Adrenal gland (tissue), 9 donors: ENCODE measurements at regions not wholly inside any gene's neighbourhood (a gene's known extent, or its start where the extent isn't known, plus 50 kb on each side); places are given as distances from the start of the nearest gene placed in this dataset.

Experiments used
- DNase-seq, 7 donors: peaks; one replicate each; pipeline ENCODE4 v3.0.0-alpha.2; 2019 to 2020
- H3K27ac ChIP-seq, 5 donors: fragments of 200-600 bp; sonication (generic) in 4 of 5; 1 replicate in 3 of 5; 2 replicates in 2 of 5; pipeline versions ENCODE4 v1.5.1 to v1.8.0; 2016 to 2020; ENCODE audit warnings: mild to moderate bottlenecking in 1 of 5
- H3K27me3 ChIP-seq: fragments of 200-600 bp; 2 replicates; pipeline ENCODE4 v1.8.0; 2021
- H3K36me3 ChIP-seq, 2 donors: fragments of 200-600 bp; replicated peaks in 1 of 2; 1 replicate in 1 of 2; 2 replicates in 1 of 2; pipeline versions ENCODE4 v1.5.1 to v1.8.0; 2018 to 2022
- H3K4me1 ChIP-seq, 2 donors: fragments of 200-600 bp; replicated peaks in 1 of 2; 1 replicate in 1 of 2; 2 replicates in 1 of 2; pipeline versions ENCODE4 v1.5.1 to v1.8.0; 2018 to 2021
- H3K4me3 ChIP-seq, 4 donors: fragments of 200-600 bp; sonication (generic) in 3 of 4; one replicate each; pipeline ENCODE4 v1.5.1; 2016 to 2018
- H3K9me3 ChIP-seq, 3 donors: fragments of 200-600 bp; sonication (generic) in 1 of 3; replicated peaks in 1 of 3; 1 replicate in 2 of 3; 2 replicates in 1 of 3; pipeline versions ENCODE4 v1.5.1 to v1.8.0; 2016 to 2021
- POLR2A ChIP-seq, 2 donors: fragments of 450-650 bp; IDR thresholded peaks; one replicate each; pipeline ENCODE4 v1.6.1; 2017; ENCODE audit warnings: antibody characterized with exemption in 2 of 2, mild to moderate bottlenecking in 2 of 2, moderate library complexity in 1 of 2
- WGBS, 4 donors: extraction: QIAGEN DNeasy Blood & Tissue Kit in 2 of 4; methylation state at CpG; one replicate each; pipeline versions ENCODE4 v1.1.5 to v1.1.7; 2013 to 2017; 5-methylcytosine and 5-hydroxymethylcytosine counted together
- intact Hi-C, 2 donors: fragments of 100-400 bp; cut with DNase I; formaldehyde crosslinking; loops; one replicate each; pipeline versions ENCODE4 v1.14.1 to v1.15.0; 2022 to 2023
- TF ChIP-seq, protein P1 (sequence below), 6 experiments: fragments of 450-650 bp in 4 of 6; fragments of 200-600 bp in 2 of 6; sonication (generic) in 1 of 6; IDR thresholded peaks; 1 replicate in 5 of 6; 2 replicates in 1 of 6; pipeline versions ENCODE4 v1.5.1 to v1.8.0; 2016 to 2021; ENCODE audit warnings: antibody characterized with exemption in 6 of 6, mild to moderate bottlenecking in 2 of 6, moderate library complexity in 1 of 6
- donor health status: healthy with polysubstance abuse.
- donor health status: Bipolar disorder and iron deficiency.
- donor health status: DM: yes; HTN: yes; CAD: no.
- donor health status: DM: no; HTN: no; CAD: no.
- donor health status: DM: no; HTN: no; CAD: no.

DNA sequence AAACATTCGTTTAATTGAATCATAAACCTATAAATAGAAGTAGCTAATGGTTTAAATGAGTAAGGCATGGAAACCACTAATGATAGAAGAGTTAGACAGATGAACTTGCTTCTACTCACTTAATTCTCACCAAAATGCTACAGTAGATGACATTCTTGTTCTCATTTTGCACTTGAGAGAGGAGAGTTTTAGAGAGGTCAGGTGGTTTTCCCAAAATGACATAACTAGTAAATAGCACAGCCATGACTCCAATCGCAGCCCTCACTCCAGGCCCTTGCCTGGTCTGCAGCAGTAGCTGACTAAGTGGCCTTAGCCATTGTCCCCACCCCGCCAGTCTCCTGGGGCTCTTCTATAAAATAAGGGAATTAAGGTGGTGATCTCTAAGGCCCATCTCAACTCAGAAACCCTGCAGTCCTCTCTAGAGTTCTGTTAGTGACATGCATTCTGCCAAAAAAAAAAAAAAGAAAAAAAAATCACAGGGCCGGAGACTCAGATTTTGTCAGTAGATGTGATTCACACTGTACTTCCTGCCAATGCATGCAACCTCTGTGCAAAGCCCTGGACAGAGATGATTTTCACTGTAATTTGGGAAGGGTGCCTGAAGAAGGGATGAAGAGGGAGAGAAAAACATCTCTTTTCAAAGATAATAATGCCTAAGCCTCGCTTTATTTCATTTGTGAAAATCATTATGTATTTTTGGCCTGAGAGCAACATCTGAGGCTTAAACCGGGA, 221.8 kb downstream of the ANAPC1 start:
- WGBS, 4 donors: 60 to 74% (median 69%) methylated on average over 6 of the region's 6 CpGs

DNA sequence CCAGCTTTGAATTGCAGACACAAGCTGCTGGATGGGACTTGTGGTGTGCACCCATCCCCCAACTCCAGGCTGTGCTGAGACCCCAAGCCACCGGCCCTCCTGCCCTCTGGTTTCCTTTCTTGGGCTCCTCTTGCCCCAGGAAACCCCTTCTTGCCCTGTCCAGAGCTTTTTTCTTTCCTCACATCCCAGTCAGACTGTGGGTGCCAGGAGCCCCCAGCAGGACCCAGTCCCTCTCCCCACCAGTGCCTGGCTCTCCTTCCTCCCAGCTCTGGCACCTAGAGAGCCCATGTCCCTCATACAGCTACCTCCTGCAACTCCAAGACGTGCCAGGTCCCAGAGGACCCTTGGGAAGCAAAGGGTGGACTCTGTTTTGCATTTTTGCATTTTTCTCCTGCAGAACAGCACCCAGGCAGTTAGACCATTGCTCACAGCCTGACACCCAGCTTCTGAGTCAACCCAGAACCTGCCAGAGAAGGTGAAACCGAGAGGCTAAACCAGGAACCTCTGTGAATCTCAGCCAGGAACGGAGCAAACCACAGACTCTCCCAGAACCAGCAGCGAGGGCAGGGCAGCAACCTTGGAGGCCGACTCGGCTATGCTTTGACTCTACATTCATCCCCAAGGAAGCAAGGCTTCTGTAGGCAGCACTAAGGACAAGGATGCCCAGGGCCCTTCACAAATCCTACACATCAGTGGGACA, 221.1 kb downstream of the ANAPC1 start:
- Histone ChIP-seq H3K9me3 (no peaks in the 10 kb centered on the region), H3K27me3 (no peaks in the 10 kb centered on the region), H3K4me1 (peaks cover 7 to 12% of the 10 kb centered on the region in 2 donors), H3K27ac (no peak overlapping the region), H3K4me3 (no peak overlapping the region), H3K36me3 (no peaks in the 10 kb centered on the region)
- peak in 1 of 7 donors; percentile 36 for DNase-seq
- intact Hi-C loops: no loop called here
- TF ChIP-seq POLR2A (IDR thresholded peaks at IDR 0.05): no peak
- TF ChIP-seq, protein P1, sequence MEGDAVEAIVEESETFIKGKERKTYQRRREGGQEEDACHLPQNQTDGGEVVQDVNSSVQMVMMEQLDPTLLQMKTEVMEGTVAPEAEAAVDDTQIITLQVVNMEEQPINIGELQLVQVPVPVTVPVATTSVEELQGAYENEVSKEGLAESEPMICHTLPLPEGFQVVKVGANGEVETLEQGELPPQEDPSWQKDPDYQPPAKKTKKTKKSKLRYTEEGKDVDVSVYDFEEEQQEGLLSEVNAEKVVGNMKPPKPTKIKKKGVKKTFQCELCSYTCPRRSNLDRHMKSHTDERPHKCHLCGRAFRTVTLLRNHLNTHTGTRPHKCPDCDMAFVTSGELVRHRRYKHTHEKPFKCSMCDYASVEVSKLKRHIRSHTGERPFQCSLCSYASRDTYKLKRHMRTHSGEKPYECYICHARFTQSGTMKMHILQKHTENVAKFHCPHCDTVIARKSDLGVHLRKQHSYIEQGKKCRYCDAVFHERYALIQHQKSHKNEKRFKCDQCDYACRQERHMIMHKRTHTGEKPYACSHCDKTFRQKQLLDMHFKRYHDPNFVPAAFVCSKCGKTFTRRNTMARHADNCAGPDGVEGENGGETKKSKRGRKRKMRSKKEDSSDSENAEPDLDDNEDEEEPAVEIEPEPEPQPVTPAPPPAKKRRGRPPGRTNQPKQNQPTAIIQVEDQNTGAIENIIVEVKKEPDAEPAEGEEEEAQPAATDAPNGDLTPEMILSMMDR (IDR thresholded peaks at IDR 0.05): no peak
- 62 to 73% (median 69%) methylated on average over 6 to 7 of the region's 7 CpGs for WGBS, 4 donors

More for the DNA sequence above, 221.8 kb downstream of the ANAPC1 start:
- Histone ChIP-seq H3K27ac (peak overlapping the region in 1 of 5 donors; percentile 16), H3K4me1 (peaks cover 7 to 12% of the 10 kb centered on the region in 2 donors), H3K27me3 (no peaks in the 10 kb centered on the region), H3K9me3 (no peaks in the 10 kb centered on the region), H3K36me3 (no peaks in the 10 kb centered on the region), H3K4me3 (no peak overlapping the region)
- peak in 3 of 7 donors; percentile 15 to 33 (median 30) for DNase-seq
- no peak for TF ChIP-seq POLR2A (IDR thresholded peaks at IDR 0.05)
- TF ChIP-seq, protein P1 (IDR thresholded peaks at IDR 0.05): no peak
- intact Hi-C loops: no loop called here

DNA sequence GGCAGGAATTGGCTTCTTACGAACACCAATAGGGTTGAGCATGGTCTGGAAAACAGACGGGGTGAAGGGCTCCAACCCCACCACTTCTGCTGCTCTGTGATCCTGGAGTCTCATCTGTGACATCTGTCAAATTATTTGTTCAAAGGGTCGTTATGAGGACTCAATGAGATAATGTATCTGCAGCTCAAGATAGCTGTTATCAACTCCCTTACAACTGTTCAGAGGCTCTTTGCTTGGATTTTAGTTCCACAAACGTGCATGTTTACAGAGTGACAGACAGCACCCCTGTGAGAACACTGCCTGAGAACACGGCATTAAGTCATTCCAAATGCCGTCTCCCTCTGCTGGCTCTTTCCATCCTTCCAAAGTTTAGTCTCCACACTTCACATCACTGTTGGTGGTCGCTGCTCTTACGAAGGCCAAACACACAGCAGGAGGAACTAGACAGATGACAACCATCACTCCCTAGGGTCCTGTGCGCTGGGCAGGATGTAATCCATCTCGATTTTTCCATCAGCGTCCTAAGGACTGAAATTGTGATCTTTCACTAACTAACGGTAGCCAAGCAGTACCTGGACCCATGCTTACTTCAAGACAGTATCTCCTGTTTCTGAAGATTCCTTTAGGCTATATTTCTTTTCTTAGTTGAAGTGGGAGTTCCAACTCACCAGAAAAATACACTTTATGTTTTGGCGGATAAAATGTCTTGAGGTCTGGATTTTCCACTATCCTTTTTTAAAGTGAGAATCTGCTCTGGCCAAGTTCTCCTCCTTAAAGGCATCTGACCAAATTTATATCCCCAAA, 220.3 kb downstream of the ANAPC1 start:
- Histone ChIP-seq H3K9me3 (no peaks in the 10 kb centered on the region), H3K36me3 (no peaks in the 10 kb centered on the region), H3K27me3 (no peaks in the 10 kb centered on the region), H3K27ac (no peak overlapping the region), H3K4me1 (peaks cover 7 to 12% of the 10 kb centered on the region in 2 donors), H3K4me3 (no peak overlapping the region)
- TF ChIP-seq POLR2A (IDR thresholded peaks at IDR 0.05): no peak
- TF ChIP-seq, protein P1 (IDR thresholded peaks at IDR 0.05): no peak
- intact Hi-C loops: no loop called here
- peak in 1 of 7 donors; percentile 23 for DNase-seq
- 57 to 72% (median 68%) methylated on average over 12 to 13 of the region's 13 CpGs for WGBS, 4 donors
